ENCODE measurements at regions not wholly inside any gene's neighbourhood (a gene's known extent, or its start where the extent isn't known, plus 50 kb on each side); places are given as distances from the start of the nearest gene placed in this dataset.

DNA sequence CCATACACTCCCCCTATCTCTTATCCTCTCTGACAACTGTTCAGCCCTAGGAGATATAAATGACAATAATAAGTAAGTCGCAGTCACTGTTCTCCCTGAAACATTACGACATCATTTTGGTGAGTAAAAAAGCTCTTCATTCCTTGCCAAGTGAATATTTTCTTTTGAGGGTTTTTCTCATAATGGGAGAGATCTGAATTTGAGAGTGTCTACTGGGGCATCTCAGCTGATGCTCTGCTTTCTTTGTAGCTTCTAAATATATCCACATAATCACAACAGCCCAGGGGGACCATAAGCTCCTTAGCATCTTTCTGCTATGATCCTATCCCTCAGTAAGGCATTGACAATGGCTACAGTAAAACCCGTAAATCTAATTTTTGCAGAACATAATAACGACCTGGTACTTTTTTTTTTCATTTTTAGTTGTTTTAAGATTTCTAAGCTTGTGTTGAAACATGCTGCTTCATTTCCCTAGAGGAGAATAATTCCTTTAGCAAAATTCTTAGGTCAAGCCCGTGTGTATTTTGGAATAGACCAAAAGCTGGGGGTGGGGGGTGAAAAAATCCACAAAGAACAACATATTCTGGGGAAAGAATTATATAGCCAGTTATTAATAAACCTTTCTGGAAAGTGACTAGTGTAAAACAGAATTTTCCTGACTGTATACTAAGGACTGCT lies 78.1 kb upstream of the GPM6B start:
- TF ChIP-seq MYC (IDR thresholded peaks at IDR 0.05; ENCODE audit: low read depth, low read length): no peak
- TF ChIP-seq, protein P1, sequence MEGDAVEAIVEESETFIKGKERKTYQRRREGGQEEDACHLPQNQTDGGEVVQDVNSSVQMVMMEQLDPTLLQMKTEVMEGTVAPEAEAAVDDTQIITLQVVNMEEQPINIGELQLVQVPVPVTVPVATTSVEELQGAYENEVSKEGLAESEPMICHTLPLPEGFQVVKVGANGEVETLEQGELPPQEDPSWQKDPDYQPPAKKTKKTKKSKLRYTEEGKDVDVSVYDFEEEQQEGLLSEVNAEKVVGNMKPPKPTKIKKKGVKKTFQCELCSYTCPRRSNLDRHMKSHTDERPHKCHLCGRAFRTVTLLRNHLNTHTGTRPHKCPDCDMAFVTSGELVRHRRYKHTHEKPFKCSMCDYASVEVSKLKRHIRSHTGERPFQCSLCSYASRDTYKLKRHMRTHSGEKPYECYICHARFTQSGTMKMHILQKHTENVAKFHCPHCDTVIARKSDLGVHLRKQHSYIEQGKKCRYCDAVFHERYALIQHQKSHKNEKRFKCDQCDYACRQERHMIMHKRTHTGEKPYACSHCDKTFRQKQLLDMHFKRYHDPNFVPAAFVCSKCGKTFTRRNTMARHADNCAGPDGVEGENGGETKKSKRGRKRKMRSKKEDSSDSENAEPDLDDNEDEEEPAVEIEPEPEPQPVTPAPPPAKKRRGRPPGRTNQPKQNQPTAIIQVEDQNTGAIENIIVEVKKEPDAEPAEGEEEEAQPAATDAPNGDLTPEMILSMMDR (IDR thresholded peaks at IDR 0.05; ENCODE audit: low read depth, low read length): no peak
- TF ChIP-seq, protein P2, sequence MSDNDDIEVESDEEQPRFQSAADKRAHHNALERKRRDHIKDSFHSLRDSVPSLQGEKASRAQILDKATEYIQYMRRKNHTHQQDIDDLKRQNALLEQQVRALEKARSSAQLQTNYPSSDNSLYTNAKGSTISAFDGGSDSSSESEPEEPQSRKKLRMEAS (IDR thresholded peaks at IDR 0.05; ENCODE audit: low read depth, low read length): no peak
- no peak for TF ChIP-seq POLR2A (IDR thresholded peaks at IDR 0.05; ENCODE audit: extremely low read depth, insufficient read length)
- H3K4me3 ChIP-seq (ENCODE audit: low read depth, low read length): no peak overlapping the region
- no peak for DNase-seq (ENCODE audit: low read depth)

DNA sequence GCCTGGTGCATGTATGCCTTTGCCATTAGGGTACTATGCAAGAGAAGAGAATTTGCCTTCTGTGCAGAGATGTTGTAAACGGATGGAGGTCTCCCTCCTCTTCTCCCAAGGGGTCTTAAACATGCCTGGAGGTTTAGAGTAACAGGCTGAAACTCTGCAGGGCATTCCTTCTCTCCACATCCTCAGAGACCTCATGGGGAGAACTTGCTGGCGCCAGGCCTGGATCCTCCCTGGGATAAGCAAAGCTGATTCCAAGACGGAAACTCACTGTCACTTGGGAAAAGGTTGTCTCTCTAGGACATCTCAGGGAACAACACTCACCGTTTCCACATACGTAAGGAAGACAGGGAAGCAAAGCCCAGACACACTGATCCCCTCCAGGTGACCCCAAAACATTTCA lies 76.9 kb upstream of the GPM6B start:
- no peak overlapping the region for H3K4me3 ChIP-seq (ENCODE audit: low read depth, low read length)
- TF ChIP-seq, protein P2 (IDR thresholded peaks at IDR 0.05; ENCODE audit: low read depth, low read length): no peak
- TF ChIP-seq MYC (IDR thresholded peaks at IDR 0.05; ENCODE audit: low read depth, low read length) (no peak), POLR2A (IDR thresholded peaks at IDR 0.05; ENCODE audit: extremely low read depth, insufficient read length) (no peak)
- TF ChIP-seq, protein P1 (IDR thresholded peaks at IDR 0.05; ENCODE audit: low read depth, low read length): no peak
- DNase-seq (ENCODE audit: low read depth): no peak

DNA sequence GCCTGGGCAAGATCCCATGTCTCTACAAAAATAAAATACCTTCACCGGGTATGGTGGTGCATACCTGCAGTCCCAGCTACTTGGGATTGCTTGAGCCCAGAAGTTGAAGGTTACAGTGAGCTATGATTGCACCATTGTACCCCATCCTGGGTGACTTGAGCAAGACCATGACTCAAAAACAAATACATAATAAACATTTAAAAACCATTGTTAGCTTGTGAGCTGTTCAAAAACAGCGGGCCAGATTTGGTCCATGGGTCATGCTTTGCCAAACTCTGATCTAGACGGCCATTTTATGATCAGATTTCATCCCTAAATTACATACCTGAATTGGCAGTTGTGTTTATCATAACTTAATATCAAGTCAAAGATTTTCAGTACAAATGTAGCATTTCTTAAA lies 76.0 kb upstream of the GPM6B start:
- TF ChIP-seq, protein P1 (IDR thresholded peaks at IDR 0.05; ENCODE audit: low read depth, low read length): no peak
- TF ChIP-seq, protein P2 (IDR thresholded peaks at IDR 0.05; ENCODE audit: low read depth, low read length): no peak
- TF ChIP-seq POLR2A (IDR thresholded peaks at IDR 0.05; ENCODE audit: extremely low read depth, insufficient read length) (no peak), MYC (IDR thresholded peaks at IDR 0.05; ENCODE audit: low read depth, low read length) (no peak)
- DNase-seq (ENCODE audit: low read depth): no peak
- H3K4me3 ChIP-seq (ENCODE audit: low read depth, low read length): no peak overlapping the region

DNA sequence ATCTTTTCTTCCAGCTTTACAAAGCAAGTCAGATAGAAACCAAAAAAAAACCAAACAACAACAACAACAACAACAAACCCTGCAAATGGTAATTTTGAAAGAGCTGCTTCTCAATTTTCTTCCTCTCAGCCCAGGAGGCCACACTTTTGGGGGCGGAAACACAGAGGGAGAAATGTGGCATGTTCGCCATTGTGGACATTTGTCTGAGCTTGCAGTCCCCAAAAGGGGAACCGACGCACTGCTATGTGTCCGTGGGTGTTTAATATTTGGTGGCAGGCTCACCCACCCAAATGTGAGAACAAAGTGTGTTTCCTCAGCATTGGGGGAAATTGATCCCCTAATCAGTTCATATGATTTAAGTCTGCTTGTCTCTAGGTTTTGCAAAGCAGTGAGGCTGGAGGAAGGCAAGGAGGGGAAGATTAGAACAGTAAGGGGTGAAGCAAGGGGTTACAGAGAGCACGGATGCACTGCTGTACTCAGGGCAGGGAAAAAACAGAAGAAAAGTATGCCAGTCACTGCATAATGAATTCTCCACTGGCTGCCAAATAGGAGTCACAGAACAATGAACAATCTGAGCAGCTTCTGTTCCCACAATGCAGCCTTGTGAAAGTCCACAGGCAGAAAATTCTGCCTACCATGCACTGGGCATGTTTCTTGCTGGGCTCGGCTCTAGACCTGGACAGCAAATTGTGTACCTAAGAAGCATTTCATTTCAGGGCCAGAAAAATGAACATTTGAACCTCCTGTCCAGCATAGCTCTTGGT lies 74.7 kb upstream of the GPM6B start:
- no peak for DNase-seq (ENCODE audit: low read depth)
- no peak overlapping the region for H3K4me3 ChIP-seq (ENCODE audit: low read depth, low read length)
- no peak for TF ChIP-seq POLR2A (IDR thresholded peaks at IDR 0.05; ENCODE audit: extremely low read depth, insufficient read length)
- TF ChIP-seq, protein P2 (IDR thresholded peaks at IDR 0.05; ENCODE audit: low read depth, low read length): no peak
- TF ChIP-seq, protein P1 (IDR thresholded peaks at IDR 0.05; ENCODE audit: low read depth, low read length): no peak
- TF ChIP-seq MYC (IDR thresholded peaks at IDR 0.05; ENCODE audit: low read depth, low read length): no peak

DNA sequence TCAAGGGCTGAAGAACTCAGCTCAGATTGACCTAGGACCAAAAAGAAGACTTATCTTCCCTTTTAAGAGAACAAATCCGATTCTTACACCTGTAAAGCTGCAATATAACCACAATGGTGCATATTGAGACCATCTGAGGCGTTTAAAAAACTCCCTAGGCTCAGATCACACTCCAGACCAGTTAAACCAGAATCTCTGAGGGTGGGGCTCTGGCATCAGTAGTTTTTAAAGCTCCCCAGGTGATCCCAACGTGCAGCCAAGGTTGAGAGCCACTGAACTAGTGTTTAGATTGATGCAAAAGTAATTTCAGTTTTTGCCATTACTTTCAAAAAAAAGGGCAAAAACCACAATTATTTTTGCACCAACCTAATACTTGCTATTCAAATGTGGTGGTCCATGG lies 73.9 kb upstream of the GPM6B start:
- TF ChIP-seq, protein P2 (IDR thresholded peaks at IDR 0.05; ENCODE audit: low read depth, low read length): no peak
- TF ChIP-seq MYC (IDR thresholded peaks at IDR 0.05; ENCODE audit: low read depth, low read length) (no peak), POLR2A (IDR thresholded peaks at IDR 0.05; ENCODE audit: extremely low read depth, insufficient read length) (no peak)
- no peak for DNase-seq (ENCODE audit: low read depth)
- no peak overlapping the region for H3K4me3 ChIP-seq (ENCODE audit: low read depth, low read length)

DNA sequence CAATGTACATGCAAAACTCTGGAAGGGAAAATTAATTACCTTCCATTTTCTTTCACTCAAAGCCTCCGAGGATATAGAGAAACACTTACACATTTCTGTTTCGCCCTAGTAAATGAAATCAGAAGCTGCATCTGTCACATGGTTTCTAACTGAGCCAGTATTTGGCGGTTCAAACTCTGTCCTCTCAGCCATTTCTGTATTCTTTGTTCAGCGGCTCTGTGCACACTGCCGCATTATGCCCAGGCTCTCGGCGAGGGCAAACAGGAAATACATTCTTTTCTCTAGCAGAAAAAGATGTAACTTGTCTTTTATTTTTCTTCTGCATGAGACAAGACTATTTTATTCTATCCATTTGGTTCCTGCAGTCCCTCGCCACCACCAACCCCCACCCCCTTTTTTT lies 71.4 kb upstream of the GPM6B start:
- TF ChIP-seq POLR2A (IDR thresholded peaks at IDR 0.05; ENCODE audit: extremely low read depth, insufficient read length): no peak
- TF ChIP-seq, protein P2 (IDR thresholded peaks at IDR 0.05; ENCODE audit: low read depth, low read length): no peak
- no peak for TF ChIP-seq MYC (IDR thresholded peaks at IDR 0.05; ENCODE audit: low read depth, low read length)
- TF ChIP-seq, protein P1 (IDR thresholded peaks at IDR 0.05; ENCODE audit: low read depth, low read length): no peak
- no peak for DNase-seq (ENCODE audit: low read depth)

More for the DNA sequence above, 71.4 kb upstream of the GPM6B start:
- H3K4me3 ChIP-seq (ENCODE audit: low read depth, low read length): no peak overlapping the region
